ENCODE measurements at regions not wholly inside any gene's neighbourhood (a gene's known extent, or its start where the extent isn't known, plus 50 kb on each side); places are given as distances from the start of the nearest gene placed in this dataset.

- peaks cover 3% of the 10 kb centered on the region for H3K4me1 Mint-ChIP-seq (ENCODE audit: low read depth, unreplicated experiment)
- peaks cover 2% of the 10 kb centered on the region for H3K27me3 Mint-ChIP-seq (ENCODE audit: unreplicated experiment)
- no peak for DNase-seq
- no peak for TF ChIP-seq CTCF (IDR thresholded peaks at IDR 0.05; ENCODE audit: partially characterized antibody, unreplicated experiment)
- H3K4me3 Mint-ChIP-seq (ENCODE audit: unreplicated experiment) = no peak overlapping the region
- no peak overlapping the region for H3K27ac Mint-ChIP-seq (ENCODE audit: unreplicated experiment)
- H3K9me3 Mint-ChIP-seq (ENCODE audit: unreplicated experiment) = no peaks in the 10 kb centered on the region
- H3K36me3 Mint-ChIP-seq (ENCODE audit: unreplicated experiment) = no peaks in the 10 kb centered on the region
These were observed 131.1 kb upstream of the SGK1 start for GRCh38 chr6:134449004-134449403.

GRCh38 chr6:134447883-134448387 is 130.0 kb upstream of the SGK1 start:
- no peak for TF ChIP-seq CTCF (IDR thresholded peaks at IDR 0.05; ENCODE audit: partially characterized antibody, unreplicated experiment)
- DNase-seq = no peak
- no peak overlapping the region for H3K27ac Mint-ChIP-seq (ENCODE audit: unreplicated experiment)
- no peaks in the 10 kb centered on the region for H3K9me3 Mint-ChIP-seq (ENCODE audit: unreplicated experiment)
- peaks cover 2% of the 10 kb centered on the region for H3K27me3 Mint-ChIP-seq (ENCODE audit: unreplicated experiment)
- no peak overlapping the region for H3K4me3 Mint-ChIP-seq (ENCODE audit: unreplicated experiment)
- no peaks in the 10 kb centered on the region for H3K4me1 Mint-ChIP-seq (ENCODE audit: low read depth, unreplicated experiment)
- no peaks in the 10 kb centered on the region for H3K36me3 Mint-ChIP-seq (ENCODE audit: unreplicated experiment)

- no peak overlapping the region for H3K27ac Mint-ChIP-seq (ENCODE audit: unreplicated experiment)
- no peak for TF ChIP-seq CTCF (IDR thresholded peaks at IDR 0.05; ENCODE audit: partially characterized antibody, unreplicated experiment)
- no peaks in the 10 kb centered on the region for H3K9me3 Mint-ChIP-seq (ENCODE audit: unreplicated experiment)
- H3K36me3 Mint-ChIP-seq (ENCODE audit: unreplicated experiment) = no peaks in the 10 kb centered on the region
- H3K4me3 Mint-ChIP-seq (ENCODE audit: unreplicated experiment) = no peak overlapping the region
- DNase-seq = no peak
- peaks cover 2% of the 10 kb centered on the region for H3K27me3 Mint-ChIP-seq (ENCODE audit: unreplicated experiment)
- H3K4me1 Mint-ChIP-seq (ENCODE audit: low read depth, unreplicated experiment) = no peaks in the 10 kb centered on the region
These were observed 129.5 kb upstream of the SGK1 start for GRCh38 chr6:134447423-134447822.

- H3K4me3 Mint-ChIP-seq (ENCODE audit: unreplicated experiment) = no peak overlapping the region
- H3K27me3 Mint-ChIP-seq (ENCODE audit: unreplicated experiment) = no peaks in the 10 kb centered on the region
- H3K36me3 Mint-ChIP-seq (ENCODE audit: unreplicated experiment) = no peaks in the 10 kb centered on the region
- no peak for TF ChIP-seq CTCF (IDR thresholded peaks at IDR 0.05; ENCODE audit: partially characterized antibody, unreplicated experiment)
- H3K4me1 Mint-ChIP-seq (ENCODE audit: low read depth, unreplicated experiment) = no peaks in the 10 kb centered on the region
- no peak overlapping the region for H3K27ac Mint-ChIP-seq (ENCODE audit: unreplicated experiment)
- DNase-seq = no peak
- no peaks in the 10 kb centered on the region for H3K9me3 Mint-ChIP-seq (ENCODE audit: unreplicated experiment)
These were observed 129.0 kb upstream of the SGK1 start for GRCh38 chr6:134446896-134447295.

GRCh38 chr6:134446218-134446848 is 128.4 kb upstream of the SGK1 start:
- TF ChIP-seq CTCF (IDR thresholded peaks at IDR 0.05; ENCODE audit: partially characterized antibody, unreplicated experiment) = no peak
- no peaks in the 10 kb centered on the region for H3K27me3 Mint-ChIP-seq (ENCODE audit: unreplicated experiment)
- no peaks in the 10 kb centered on the region for H3K4me1 Mint-ChIP-seq (ENCODE audit: low read depth, unreplicated experiment)
- no peak overlapping the region for H3K27ac Mint-ChIP-seq (ENCODE audit: unreplicated experiment)
- no peaks in the 10 kb centered on the region for H3K36me3 Mint-ChIP-seq (ENCODE audit: unreplicated experiment)
- DNase-seq = no peak
- no peak overlapping the region for H3K4me3 Mint-ChIP-seq (ENCODE audit: unreplicated experiment)
- no peaks in the 10 kb centered on the region for H3K9me3 Mint-ChIP-seq (ENCODE audit: unreplicated experiment)

Measured in glutamatergic neuron (in vitro differentiated cells).